MM.1S (cell line): ENCODE measurements at regions not wholly inside any gene's neighbourhood (a gene's known extent, or its start where the extent isn't known, plus 50 kb on each side); places are given as distances from the start of the nearest gene placed in this dataset.

Experiments used
- DNase-seq: peaks from one replicate; pipeline ENCODE4 v3.0.0-alpha.2; 2015
- H2AFZ ChIP-seq: fragments of 300-600 bp; sonication (generic); 2 replicates; pipeline ENCODE4 v1.6.0; 2016; ENCODE audit warnings: antibody characterized with exemption, low read length
- H3F3A ChIP-seq: fragments of 300-600 bp; sonication (generic); 2 replicates; pipeline ENCODE4 v1.6.1; 2016; ENCODE audit warnings: mild to moderate bottlenecking, antibody characterized with exemption, low read length, moderate library complexity, mixed read lengths; ENCODE audit not compliant: insufficient read depth
- H3K27ac ChIP-seq: fragments of 300-600 bp; sonication (generic); 2 replicates; pipeline ENCODE4 v1.5.1; 2016; ENCODE audit warnings: mild to moderate bottlenecking, low read length
- H3K27me3 ChIP-seq: fragments of 300-600 bp; sonication (generic); replicated peaks from 2 replicates; pipeline ENCODE4 v1.6.0; 2016; ENCODE audit warnings: low read length; ENCODE audit not compliant: insufficient read depth
- H3K36me3 ChIP-seq: fragments of 300-600 bp; sonication (generic); replicated peaks from 2 replicates; pipeline ENCODE4 v1.6.1; 2016; ENCODE audit warnings: mild to moderate bottlenecking, low read length, mixed read lengths; ENCODE audit not compliant: insufficient read depth
- H3K4me1 ChIP-seq: fragments of 300-600 bp; sonication (generic); 2 replicates; pipeline ENCODE4 v1.6.1; 2016; ENCODE audit warnings: low read length, mixed read lengths
- H3K4me2 ChIP-seq: fragments of 300-600 bp; sonication (generic); 2 replicates; pipeline ENCODE4 v1.6.0; 2016; ENCODE audit warnings: low read depth, low read length
- H3K4me3 ChIP-seq: fragments of 300-600 bp; sonication (generic); 2 replicates; pipeline ENCODE4 v1.5.1; 2016; ENCODE audit warnings: low read length, mixed read lengths
- H3K79me2 ChIP-seq: fragments of 300-600 bp; sonication (generic); 2 replicates; pipeline ENCODE4 v1.6.1; 2016; ENCODE audit warnings: mixed run types, low read length, mixed read lengths
- H3K9ac ChIP-seq: fragments of 300-600 bp; sonication (generic); 2 replicates; pipeline ENCODE4 v1.6.1; 2016; ENCODE audit warnings: low read length, mixed read lengths
- H3K9me2 ChIP-seq: fragments of 300-600 bp; sonication (generic); replicated peaks from 2 replicates; pipeline ENCODE4 v1.6.1; 2016; ENCODE audit warnings: mild to moderate bottlenecking, low read length, mixed read lengths; ENCODE audit not compliant: insufficient read depth
- H3K9me3 ChIP-seq: fragments of 300-600 bp; sonication (generic); replicated peaks from 2 replicates; pipeline ENCODE4 v1.6.1; 2016; ENCODE audit warnings: mild to moderate bottlenecking, low read length, mixed read lengths; ENCODE audit not compliant: insufficient read depth
- H4K20me1 ChIP-seq: fragments of 300-600 bp; sonication (generic); 2 replicates; pipeline ENCODE4 v1.6.1; 2016; ENCODE audit warnings: mild to moderate bottlenecking, low read length, moderate library complexity, mixed read lengths; ENCODE audit not compliant: insufficient read depth
- EZH2 ChIP-seq: fragments of 300-600 bp; sonication (generic); optimal IDR thresholded peaks from 2 replicates; pipeline ENCODE3; 2017; ENCODE audit warnings: low read depth, mild to moderate bottlenecking, antibody characterized with exemption, low read length, mixed read lengths
- EZH2phosphoT487 ChIP-seq: fragments of 300-600 bp; sonication (generic); IDR thresholded peaks from 2 replicates; pipeline ENCODE4 v1.6.1; 2018; ENCODE audit warnings: antibody characterized with exemption, low read length
- TF ChIP-seq, protein P1 (sequence below): fragments of 300-600 bp; sonication (generic); IDR thresholded peaks from 2 replicates; pipeline ENCODE4 v1.5.1; 2016; ENCODE audit warnings: antibody characterized with exemption, low read length, mixed read lengths

DNA sequence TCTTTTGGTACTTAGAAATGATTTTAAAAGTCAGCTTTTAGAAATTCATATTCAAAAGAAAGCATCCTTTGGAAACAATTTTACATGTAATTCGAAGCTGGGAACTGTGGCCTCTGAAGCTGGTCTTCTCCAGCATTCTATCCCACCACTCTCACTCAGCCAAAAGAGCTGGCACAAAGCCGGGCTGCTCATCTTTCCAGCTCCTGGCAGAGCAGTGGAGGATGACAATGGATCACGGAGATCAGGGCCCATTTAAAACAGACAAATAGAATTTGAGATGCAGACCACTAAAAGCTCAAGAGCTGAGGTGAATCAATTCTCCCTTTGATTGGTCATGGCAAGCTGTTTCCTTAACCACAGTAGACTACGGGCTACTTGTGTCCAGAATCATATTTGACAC is 60.6 kb downstream of the OTOR start:
- no peaks in the 10 kb centered on the region for H3F3A ChIP-seq
- no peak overlapping the region for H3K4me2 ChIP-seq
- no peaks in the 10 kb centered on the region for H4K20me1 ChIP-seq
- TF ChIP-seq, protein P1, sequence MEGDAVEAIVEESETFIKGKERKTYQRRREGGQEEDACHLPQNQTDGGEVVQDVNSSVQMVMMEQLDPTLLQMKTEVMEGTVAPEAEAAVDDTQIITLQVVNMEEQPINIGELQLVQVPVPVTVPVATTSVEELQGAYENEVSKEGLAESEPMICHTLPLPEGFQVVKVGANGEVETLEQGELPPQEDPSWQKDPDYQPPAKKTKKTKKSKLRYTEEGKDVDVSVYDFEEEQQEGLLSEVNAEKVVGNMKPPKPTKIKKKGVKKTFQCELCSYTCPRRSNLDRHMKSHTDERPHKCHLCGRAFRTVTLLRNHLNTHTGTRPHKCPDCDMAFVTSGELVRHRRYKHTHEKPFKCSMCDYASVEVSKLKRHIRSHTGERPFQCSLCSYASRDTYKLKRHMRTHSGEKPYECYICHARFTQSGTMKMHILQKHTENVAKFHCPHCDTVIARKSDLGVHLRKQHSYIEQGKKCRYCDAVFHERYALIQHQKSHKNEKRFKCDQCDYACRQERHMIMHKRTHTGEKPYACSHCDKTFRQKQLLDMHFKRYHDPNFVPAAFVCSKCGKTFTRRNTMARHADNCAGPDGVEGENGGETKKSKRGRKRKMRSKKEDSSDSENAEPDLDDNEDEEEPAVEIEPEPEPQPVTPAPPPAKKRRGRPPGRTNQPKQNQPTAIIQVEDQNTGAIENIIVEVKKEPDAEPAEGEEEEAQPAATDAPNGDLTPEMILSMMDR, result no peak
- TF ChIP-seq EZH2 (no peak), EZH2phosphoT487 (no peak)
- DNase-seq, result no peak
- no peak overlapping the region for H2AFZ ChIP-seq
- no peaks in the 10 kb centered on the region for H3K27me3 ChIP-seq
- H3K79me2 ChIP-seq, result no peaks in the 10 kb centered on the region
- no peak overlapping the region for H3K4me3 ChIP-seq
- no peaks in the 10 kb centered on the region for H3K36me3 ChIP-seq
- no peaks in the 10 kb centered on the region for H3K4me1 ChIP-seq
- H3K9me2 ChIP-seq, result no peaks in the 10 kb centered on the region
- H3K9ac ChIP-seq, result no peak overlapping the region
- H3K9me3 ChIP-seq, result no peaks in the 10 kb centered on the region
- no peak overlapping the region for H3K27ac ChIP-seq

DNA sequence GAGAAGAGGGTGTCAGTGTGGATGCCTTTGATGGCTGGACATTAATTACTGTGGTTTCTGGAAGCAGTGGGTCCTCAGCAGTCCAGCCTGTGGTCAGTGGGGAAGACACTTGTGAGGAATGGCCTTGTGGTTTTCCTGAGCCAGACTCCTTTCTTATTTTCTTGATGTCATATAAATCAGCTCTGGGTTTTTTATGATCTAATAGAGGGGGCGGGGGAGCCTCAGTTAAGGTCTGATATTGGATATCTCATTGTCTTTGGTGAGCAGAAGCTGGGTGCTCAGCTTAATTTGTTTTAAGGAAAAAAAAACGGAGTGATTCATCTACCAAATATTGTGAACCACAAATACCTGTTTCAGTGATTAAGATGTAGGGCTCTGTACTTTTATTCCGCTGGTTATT is 62.1 kb downstream of the OTOR start:
- no peak overlapping the region for H3K4me3 ChIP-seq
- no peaks in the 10 kb centered on the region for H3K9me3 ChIP-seq
- no peaks in the 10 kb centered on the region for H4K20me1 ChIP-seq
- TF ChIP-seq, protein P1, result no peak
- TF ChIP-seq EZH2, result no peak
- H3K79me2 ChIP-seq, result no peaks in the 10 kb centered on the region
- H3K9ac ChIP-seq, result no peak overlapping the region
- DNase-seq, result no peak
- H3K27me3 ChIP-seq, result no peaks in the 10 kb centered on the region
- H3K36me3 ChIP-seq, result no peaks in the 10 kb centered on the region
- no peak overlapping the region for H2AFZ ChIP-seq
- no peaks in the 10 kb centered on the region for H3F3A ChIP-seq
- H3K9me2 ChIP-seq, result no peaks in the 10 kb centered on the region
- H3K4me1 ChIP-seq, result no peaks in the 10 kb centered on the region
- H3K4me2 ChIP-seq, result no peak overlapping the region
- H3K27ac ChIP-seq, result no peak overlapping the region

DNA sequence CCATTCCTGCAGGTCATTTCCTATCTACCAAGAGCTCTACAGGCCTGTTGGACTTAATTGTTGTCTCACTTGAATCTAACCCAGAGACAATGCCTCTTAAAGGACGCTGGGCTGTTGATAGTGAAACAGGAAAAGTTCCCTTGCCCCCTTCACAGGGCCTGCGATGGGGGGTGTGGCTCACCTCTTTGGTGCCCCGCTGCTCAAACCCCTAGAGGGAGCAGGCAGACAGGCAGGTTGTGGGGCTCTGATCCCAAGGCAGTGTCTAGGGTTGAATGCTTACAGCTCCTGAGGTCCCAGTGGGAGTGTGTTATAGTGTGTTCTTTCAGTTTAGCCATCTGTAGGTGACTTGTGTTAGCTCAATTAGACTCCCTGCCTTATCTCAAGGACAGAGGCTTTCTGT is 68.0 kb downstream of the OTOR start:
- Histone ChIP-seq H4K20me1 (no peaks in the 10 kb centered on the region), H3K9ac (no peak overlapping the region), H3K9me2 (no peaks in the 10 kb centered on the region), H3K4me1 (no peaks in the 10 kb centered on the region), H3K27me3 (no peaks in the 10 kb centered on the region), H3K4me3 (no peak overlapping the region), H3K36me3 (no peaks in the 10 kb centered on the region), H3F3A (no peaks in the 10 kb centered on the region), H2AFZ (no peak overlapping the region), H3K27ac (no peak overlapping the region), H3K79me2 (no peaks in the 10 kb centered on the region), H3K4me2 (no peak overlapping the region), H3K9me3 (no peaks in the 10 kb centered on the region)
- TF ChIP-seq EZH2 (no peak), EZH2phosphoT487 (no peak)
- TF ChIP-seq, protein P1, result no peak
- no peak for DNase-seq

DNA sequence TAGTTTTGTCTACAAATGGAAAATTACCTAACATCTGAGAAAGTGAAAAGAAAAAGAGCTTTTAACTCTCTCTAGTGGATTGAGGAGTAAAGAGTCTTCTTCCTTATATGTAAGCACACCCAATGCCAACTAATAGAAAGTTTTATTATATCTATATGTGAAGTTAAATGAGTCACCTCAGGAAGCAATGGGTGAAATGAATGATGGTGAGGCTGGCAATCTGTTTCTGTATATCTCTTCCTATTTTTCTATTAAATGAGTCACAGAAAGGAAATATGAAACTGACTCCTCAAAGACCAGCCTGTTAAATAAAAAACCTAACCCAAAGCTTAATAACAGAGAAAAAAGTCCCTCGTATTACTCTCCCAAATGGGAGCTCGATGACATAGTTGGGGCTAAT is 71.3 kb downstream of the OTOR start:
- Histone ChIP-seq H3K36me3 (no peaks in the 10 kb centered on the region), H4K20me1 (no peaks in the 10 kb centered on the region), H3K4me3 (no peak overlapping the region), H3K27me3 (no peaks in the 10 kb centered on the region), H3K4me1 (no peaks in the 10 kb centered on the region), H3K9me2 (no peaks in the 10 kb centered on the region), H3F3A (no peaks in the 10 kb centered on the region), H2AFZ (no peak overlapping the region), H3K79me2 (no peaks in the 10 kb centered on the region), H3K4me2 (no peak overlapping the region), H3K9ac (no peak overlapping the region), H3K27ac (no peak overlapping the region), H3K9me3 (no peaks in the 10 kb centered on the region)
- DNase-seq, result no peak
- TF ChIP-seq EZH2phosphoT487 (no peak), EZH2 (no peak)
- TF ChIP-seq, protein P1, result no peak
